HepG2 (cell line): ENCODE measurements at regions not wholly inside any gene's neighbourhood (a gene's known extent, or its start where the extent isn't known, plus 50 kb on each side); places are given as distances from the start of the nearest gene placed in this dataset.

Experiments used
- ESRRA ChIP-seq: sonication (generic); formaldehyde crosslinking; IDR thresholded peaks from 2 replicates; pipeline ENCODE4 v1.5.1; 2020; ENCODE audit warnings: mild to moderate bottlenecking, low read depth, missing genetic modification reagents
- FIP1L1 ChIP-seq: fragments of 200-400 bp; formaldehyde crosslinking; IDR thresholded peaks from 2 replicates; pipeline ENCODE4 v1.6.1; 2018; ENCODE audit warnings: low read depth, mild to moderate bottlenecking, low read length, moderate library complexity, borderline replicate concordance; ENCODE audit not compliant: insufficient read depth
- ISL2 ChIP-seq: sonication (generic); formaldehyde crosslinking; IDR thresholded peaks from 2 replicates; pipeline ENCODE4 v1.5.0; 2020; ENCODE audit warnings: missing genetic modification reagents
- MAFK ChIP-seq, 2 experiments: IDR thresholded peaks in 1 of 2; conservative IDR thresholded peaks in 1 of 2; 2 replicates each; pipeline ENCODE4 v1.6.1; 2011; ENCODE audit warnings: improper control_type of control experiment in 2 of 2, low read length in 2 of 2
- NCOA2 ChIP-seq: sonication (generic); formaldehyde crosslinking; IDR thresholded peaks from 2 replicates; pipeline ENCODE4 v1.8.0; 2022; ENCODE audit warnings: inconsistent platforms
- NPAS2 ChIP-seq: sonication (generic); formaldehyde crosslinking; IDR thresholded peaks from 2 replicates; pipeline ENCODE4 v1.8.0; 2022; ENCODE audit warnings: mild to moderate bottlenecking, missing genetic modification reagents, borderline replicate concordance
- SRF ChIP-seq: IDR thresholded peaks from 2 replicates; pipeline ENCODE4 v1.6.1; 2011; ENCODE audit warnings: mild to moderate bottlenecking, low read depth, low read length, moderate library complexity
- TARDBP ChIP-seq: sonication (generic); formaldehyde crosslinking; IDR thresholded peaks from 2 replicates; pipeline ENCODE4 v1.8.0; 2022; ENCODE audit warnings: mild to moderate bottlenecking, missing genetic modification reagents
- TOE1 ChIP-seq: sonication (generic); formaldehyde crosslinking; IDR thresholded peaks from 2 replicates; pipeline ENCODE4 v1.4.0; 2020; ENCODE audit warnings: mild to moderate bottlenecking, missing genetic modification reagents
- ZNF749 ChIP-seq: sonication (generic); formaldehyde crosslinking; IDR thresholded peaks from 2 replicates; pipeline ENCODE4 v1.8.0; 2022; ENCODE audit warnings: mild to moderate bottlenecking, missing genetic modification reagents, moderate library complexity, borderline replicate concordance
- ZSCAN22 ChIP-seq: sonication (generic); formaldehyde crosslinking; IDR thresholded peaks from 2 replicates; pipeline ENCODE4 v1.4.0; 2020; ENCODE audit warnings: mild to moderate bottlenecking, missing genetic modification reagents
- TF ChIP-seq, protein P1 (sequence below): sonication (generic); formaldehyde crosslinking; IDR thresholded peaks from 2 replicates; pipeline ENCODE4 v1.4.0; 2020; ENCODE audit warnings: mild to moderate bottlenecking, missing genetic modification reagents, borderline replicate concordance
- TF ChIP-seq, protein P2 (sequence below): sonication (generic); formaldehyde crosslinking; IDR thresholded peaks from 2 replicates; pipeline ENCODE4 v1.4.0; 2020; ENCODE audit warnings: missing genetic modification reagents
- TF ChIP-seq, protein P3 (sequence below): sonication (generic); formaldehyde crosslinking; IDR thresholded peaks from 2 replicates; pipeline ENCODE4 v1.4.0; 2020; ENCODE audit warnings: mild to moderate bottlenecking, missing genetic modification reagents
- TF ChIP-seq, protein P4 (sequence below): sonication (generic); formaldehyde crosslinking; IDR thresholded peaks from 2 replicates; pipeline ENCODE4 v1.4.0; 2020; ENCODE audit warnings: missing genetic modification reagents
- TF ChIP-seq, protein P5 (sequence below): sonication (generic); formaldehyde crosslinking; IDR thresholded peaks from 2 replicates; pipeline ENCODE4 v1.8.0; 2023; ENCODE audit warnings: mild to moderate bottlenecking, missing genetic modification reagents

- TF ChIP-seq, protein P1, sequence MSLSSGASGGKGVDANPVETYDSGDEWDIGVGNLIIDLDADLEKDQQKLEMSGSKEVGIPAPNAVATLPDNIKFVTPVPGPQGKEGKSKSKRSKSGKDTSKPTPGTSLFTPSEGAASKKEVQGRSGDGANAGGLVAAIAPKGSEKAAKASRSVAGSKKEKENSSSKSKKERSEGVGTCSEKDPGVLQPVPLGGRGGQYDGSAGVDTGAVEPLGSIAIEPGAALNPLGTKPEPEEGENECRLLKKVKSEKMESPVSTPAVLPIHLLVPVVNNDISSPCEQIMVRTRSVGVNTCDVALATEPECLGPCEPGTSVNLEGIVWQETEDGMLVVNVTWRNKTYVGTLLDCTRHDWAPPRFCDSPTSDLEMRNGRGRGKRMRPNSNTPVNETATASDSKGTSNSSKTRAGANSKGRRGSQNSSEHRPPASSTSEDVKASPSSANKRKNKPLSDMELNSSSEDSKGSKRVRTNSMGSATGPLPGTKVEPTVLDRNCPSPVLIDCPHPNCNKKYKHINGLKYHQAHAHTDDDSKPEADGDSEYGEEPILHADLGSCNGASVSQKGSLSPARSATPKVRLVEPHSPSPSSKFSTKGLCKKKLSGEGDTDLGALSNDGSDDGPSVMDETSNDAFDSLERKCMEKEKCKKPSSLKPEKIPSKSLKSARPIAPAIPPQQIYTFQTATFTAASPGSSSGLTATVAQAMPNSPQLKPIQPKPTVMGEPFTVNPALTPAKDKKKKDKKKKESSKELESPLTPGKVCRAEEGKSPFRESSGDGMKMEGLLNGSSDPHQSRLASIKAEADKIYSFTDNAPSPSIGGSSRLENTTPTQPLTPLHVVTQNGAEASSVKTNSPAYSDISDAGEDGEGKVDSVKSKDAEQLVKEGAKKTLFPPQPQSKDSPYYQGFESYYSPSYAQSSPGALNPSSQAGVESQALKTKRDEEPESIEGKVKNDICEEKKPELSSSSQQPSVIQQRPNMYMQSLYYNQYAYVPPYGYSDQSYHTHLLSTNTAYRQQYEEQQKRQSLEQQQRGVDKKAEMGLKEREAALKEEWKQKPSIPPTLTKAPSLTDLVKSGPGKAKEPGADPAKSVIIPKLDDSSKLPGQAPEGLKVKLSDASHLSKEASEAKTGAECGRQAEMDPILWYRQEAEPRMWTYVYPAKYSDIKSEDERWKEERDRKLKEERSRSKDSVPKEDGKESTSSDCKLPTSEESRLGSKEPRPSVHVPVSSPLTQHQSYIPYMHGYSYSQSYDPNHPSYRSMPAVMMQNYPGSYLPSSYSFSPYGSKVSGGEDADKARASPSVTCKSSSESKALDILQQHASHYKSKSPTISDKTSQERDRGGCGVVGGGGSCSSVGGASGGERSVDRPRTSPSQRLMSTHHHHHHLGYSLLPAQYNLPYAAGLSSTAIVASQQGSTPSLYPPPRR (CRISPR knock-in tag): no peak
- no peak for TF ChIP-seq ZNF749
- TF ChIP-seq, protein P2, sequence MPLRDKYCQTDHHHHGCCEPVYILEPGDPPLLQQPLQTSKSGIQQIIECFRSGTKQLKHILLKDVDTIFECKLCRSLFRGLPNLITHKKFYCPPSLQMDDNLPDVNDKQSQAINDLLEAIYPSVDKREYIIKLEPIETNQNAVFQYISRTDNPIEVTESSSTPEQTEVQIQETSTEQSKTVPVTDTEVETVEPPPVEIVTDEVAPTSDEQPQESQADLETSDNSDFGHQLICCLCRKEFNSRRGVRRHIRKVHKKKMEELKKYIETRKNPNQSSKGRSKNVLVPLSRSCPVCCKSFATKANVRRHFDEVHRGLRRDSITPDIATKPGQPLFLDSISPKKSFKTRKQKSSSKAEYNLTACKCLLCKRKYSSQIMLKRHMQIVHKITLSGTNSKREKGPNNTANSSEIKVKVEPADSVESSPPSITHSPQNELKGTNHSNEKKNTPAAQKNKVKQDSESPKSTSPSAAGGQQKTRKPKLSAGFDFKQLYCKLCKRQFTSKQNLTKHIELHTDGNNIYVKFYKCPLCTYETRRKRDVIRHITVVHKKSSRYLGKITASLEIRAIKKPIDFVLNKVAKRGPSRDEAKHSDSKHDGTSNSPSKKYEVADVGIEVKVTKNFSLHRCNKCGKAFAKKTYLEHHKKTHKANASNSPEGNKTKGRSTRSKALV (CRISPR knock-in tag): no peak
- TF ChIP-seq, protein P3, sequence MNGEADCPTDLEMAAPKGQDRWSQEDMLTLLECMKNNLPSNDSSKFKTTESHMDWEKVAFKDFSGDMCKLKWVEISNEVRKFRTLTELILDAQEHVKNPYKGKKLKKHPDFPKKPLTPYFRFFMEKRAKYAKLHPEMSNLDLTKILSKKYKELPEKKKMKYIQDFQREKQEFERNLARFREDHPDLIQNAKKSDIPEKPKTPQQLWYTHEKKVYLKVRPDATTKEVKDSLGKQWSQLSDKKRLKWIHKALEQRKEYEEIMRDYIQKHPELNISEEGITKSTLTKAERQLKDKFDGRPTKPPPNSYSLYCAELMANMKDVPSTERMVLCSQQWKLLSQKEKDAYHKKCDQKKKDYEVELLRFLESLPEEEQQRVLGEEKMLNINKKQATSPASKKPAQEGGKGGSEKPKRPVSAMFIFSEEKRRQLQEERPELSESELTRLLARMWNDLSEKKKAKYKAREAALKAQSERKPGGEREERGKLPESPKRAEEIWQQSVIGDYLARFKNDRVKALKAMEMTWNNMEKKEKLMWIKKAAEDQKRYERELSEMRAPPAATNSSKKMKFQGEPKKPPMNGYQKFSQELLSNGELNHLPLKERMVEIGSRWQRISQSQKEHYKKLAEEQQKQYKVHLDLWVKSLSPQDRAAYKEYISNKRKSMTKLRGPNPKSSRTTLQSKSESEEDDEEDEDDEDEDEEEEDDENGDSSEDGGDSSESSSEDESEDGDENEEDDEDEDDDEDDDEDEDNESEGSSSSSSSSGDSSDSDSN: no peak
- TF ChIP-seq TOE1 (CRISPR knock-in tag): no peak
- no peak for TF ChIP-seq MAFK (conservative IDR thresholded peaks at IDR 0.05 in 1 of 2, IDR thresholded peaks at IDR 0.05 in 1 of 2; ENCODE audit: low read length in 2 of 2)
- TF ChIP-seq NCOA2 (CRISPR knock-in tag): peak; percentile 76
- TF ChIP-seq FIP1L1: no peak
- TF ChIP-seq ZSCAN22 (CRISPR knock-in tag): no peak
- TF ChIP-seq, protein P4, sequence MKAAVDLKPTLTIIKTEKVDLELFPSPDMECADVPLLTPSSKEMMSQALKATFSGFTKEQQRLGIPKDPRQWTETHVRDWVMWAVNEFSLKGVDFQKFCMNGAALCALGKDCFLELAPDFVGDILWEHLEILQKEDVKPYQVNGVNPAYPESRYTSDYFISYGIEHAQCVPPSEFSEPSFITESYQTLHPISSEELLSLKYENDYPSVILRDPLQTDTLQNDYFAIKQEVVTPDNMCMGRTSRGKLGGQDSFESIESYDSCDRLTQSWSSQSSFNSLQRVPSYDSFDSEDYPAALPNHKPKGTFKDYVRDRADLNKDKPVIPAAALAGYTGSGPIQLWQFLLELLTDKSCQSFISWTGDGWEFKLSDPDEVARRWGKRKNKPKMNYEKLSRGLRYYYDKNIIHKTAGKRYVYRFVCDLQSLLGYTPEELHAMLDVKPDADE (CRISPR knock-in tag): no peak
- no peak for TF ChIP-seq TARDBP
- TF ChIP-seq ESRRA (CRISPR knock-in tag): no peak
- peak; percentile 65; the same call in 1 of the 2 replicates for TF ChIP-seq ISL2 (CRISPR knock-in tag)
- TF ChIP-seq NPAS2 (CRISPR knock-in tag): no peak
- TF ChIP-seq SRF: no peak
- TF ChIP-seq, protein P5, sequence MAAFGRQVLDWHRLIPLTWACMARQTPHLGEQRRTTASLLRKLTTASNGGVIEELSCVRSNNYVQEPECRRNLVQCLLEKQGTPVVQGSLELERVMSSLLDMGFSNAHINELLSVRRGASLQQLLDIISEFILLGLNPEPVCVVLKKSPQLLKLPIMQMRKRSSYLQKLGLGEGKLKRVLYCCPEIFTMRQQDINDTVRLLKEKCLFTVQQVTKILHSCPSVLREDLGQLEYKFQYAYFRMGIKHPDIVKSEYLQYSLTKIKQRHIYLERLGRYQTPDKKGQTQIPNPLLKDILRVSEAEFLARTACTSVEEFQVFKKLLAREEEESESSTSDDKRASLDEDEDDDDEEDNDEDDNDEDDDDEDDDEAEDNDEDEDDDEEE: no peak
These were observed 404.5 kb upstream of the TBX3 start (continued) for GRCh38 chr12:115088328-115088994.
